ENCODE measurements at regions not wholly inside any gene's neighbourhood (a gene's known extent, or its start where the extent isn't known, plus 50 kb on each side); places are given as distances from the start of the nearest gene placed in this dataset.

DNA sequence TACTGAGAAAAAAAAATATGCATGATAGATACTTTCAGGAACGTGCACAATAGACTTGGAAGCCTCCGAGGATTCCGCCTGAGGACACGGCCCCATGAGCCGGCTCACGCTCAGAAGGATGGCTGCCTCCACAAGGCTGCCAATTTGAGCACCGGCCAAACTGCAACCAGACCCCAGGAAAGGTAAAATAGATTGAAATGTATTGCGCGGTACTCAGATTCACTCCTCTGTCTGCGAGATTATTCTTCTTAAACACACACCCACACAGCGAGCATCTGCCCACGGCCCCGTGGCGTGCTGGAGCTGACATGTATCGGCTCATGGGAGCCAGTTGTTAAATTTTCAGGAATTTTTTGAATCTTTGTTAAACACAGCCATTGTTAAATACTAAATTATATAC, 653.2 kb upstream of the MKI67 start:
- DNase-seq = no peak

DNA sequence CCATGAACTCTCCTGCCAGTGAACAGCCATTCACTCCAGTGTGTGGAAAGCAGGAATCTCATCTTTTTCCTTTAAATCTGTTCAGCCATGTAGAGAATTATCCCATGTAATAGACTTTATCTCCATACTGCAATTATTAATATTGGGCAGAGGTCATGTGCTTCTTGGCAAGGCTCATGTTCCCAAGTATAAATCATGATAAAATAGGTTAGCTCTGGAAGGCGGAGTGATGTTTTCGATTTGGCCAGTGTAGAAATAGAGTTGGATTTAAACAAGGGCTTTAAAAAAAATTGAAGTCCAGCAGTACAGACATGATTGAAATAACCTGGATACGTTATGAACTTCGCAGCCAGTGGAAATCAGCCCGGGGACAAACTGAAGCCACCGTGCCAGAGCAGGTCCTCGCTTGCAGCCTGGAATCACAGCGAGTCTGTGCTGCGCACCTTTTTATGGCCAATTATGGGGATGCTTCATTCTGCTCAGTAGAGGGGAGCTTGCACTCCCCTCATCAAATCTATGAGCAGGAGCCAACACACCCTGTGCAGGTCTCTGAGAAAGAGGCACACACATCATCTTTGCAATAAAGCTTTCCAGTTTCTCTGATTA, 654.0 kb upstream of the MKI67 start:
- no peak for DNase-seq

DNA sequence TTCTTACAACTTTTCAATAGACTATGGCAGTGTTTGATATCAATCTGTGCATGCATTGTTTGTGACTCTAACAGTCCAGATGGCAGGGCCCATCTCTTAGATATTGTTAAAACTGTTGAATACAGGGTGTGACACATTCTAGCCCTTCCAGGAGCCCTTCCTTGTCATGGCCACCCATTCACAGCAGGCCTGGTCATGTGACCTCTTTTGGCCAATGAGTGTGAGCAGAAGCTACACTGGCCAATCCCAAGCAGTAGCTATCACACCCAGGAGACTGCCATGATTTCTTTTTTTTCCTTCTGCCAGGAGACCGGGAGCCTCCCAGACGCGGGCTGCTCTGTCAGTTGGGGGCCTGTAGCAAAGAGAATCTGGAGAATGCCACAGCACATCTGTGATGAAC, 655.4 kb upstream of the MKI67 start:
- no peak for DNase-seq

DNA sequence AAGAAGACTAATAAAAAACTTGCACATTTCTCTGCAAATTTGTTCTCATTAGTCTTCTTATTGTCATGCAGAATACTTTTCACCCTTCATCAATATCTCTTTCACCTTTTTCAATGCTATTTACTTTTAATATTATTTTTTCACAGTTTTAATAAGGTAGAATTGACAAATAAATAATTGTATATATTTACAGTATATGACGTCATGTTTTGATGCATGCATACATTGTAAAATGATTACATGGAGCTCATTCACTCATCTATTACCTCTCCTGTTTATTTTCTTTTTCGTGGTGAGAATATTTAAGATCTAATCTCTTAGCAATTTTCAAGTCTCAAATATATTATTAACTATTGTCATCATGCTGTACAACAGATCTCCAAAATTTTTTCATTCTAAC, 658.2 kb upstream of the MKI67 start:
- DNase-seq = no peak

DNA sequence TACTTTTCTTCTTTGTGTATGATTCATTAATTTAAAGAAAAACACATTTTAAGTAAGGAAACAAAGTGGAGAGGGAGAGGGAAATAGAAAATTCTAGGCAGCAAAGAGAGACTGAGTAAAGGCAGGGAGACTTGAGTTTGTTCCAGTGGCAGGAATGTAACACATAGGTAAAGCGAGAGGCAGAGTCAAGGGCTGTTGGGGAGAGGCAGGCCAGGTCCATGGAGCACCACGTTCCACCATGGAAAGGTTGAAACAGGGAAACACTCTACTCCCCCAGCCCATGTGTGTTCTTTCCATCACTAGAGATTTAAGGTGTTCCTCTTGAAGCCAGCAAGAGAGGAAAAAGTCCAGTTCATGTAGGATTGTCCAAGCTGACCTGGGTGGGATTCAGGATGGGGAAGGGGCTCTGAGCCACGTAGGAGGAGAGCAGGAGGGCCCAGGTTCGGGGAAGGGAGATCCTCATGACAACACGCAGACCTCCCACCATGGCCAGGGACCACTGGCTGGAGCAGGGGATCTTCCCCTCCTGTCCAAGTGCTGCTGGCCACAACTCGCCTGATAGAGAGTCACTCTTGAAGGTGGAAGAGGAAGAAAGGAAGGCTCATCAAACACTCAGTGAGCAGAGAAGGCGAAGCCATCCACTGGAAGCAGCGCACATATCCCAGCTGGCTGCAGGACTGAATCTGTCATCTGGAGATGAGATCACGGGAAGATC, 666.4 kb upstream of the MKI67 start:
- DNase-seq = no peak

DNA sequence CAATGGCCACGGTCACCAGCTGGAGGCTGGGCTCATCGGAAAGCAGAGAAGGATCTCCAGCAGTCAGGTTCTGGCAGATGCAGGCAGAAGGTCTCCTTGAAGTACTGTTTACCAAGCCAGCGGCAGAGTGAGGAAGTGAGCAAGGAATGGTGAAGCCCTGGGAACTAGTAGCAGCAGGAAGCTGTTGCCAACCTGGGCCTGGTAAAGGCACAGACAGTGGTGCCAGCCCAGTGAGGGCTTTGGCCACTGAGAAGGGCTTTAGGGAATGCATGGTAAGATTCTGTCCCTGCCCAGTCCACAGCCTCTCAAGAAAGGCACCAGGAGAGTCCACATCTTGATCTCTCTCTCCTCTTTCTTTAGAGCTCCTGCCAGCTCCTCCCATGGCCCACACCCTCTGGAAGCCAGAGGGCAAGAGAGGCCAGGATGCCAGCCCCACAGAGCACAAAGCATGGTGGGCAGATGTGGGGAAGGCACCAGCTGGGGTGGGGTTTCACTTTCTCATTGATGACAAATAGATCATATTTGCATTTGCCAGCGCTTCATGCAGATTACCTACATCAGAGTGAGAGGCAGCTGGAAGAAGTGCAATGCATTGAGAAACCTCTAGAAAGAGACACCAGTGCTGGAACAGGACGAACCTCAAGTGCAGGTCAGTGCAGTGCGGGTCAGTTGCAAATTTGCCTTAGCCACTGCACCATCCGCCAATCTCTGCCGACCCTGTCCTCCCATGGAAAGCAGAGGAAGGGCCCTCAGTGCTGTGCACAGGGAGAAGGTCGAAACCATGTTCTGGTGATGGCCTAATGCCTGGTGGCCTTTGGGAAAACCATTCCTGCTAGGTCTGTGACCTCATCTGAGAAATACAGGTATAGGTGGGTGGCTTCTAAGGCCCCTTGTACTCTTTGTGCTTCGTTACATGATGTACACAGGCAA, 667.8 kb upstream of the MKI67 start:
- no peak for DNase-seq

DNA sequence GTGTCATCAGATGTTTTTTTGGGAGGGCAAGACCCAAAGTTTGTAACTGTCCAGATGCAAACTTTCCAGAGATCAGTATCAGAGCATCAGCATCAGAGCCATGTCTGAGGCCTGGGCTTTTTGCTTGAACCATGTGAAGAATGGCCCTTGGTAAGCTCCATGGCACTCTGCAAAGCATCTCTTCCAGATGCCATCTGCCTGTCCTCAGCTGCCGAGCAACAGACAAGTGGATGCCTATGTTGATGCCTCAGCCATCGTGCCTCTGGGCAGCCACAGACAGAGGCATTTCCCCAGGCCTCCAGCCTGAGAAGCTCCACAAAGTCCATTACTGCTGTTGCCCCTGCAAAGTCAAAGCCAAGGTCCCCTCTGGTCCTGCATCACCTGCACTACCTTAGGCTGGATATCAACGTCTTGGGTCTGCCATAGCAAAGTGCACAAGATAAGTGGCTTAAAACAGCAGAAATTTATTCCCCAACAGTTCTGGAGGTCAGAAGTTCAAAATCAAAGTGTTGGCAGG, 670.2 kb upstream of the MKI67 start:
- DNase-seq = no peak

DNA sequence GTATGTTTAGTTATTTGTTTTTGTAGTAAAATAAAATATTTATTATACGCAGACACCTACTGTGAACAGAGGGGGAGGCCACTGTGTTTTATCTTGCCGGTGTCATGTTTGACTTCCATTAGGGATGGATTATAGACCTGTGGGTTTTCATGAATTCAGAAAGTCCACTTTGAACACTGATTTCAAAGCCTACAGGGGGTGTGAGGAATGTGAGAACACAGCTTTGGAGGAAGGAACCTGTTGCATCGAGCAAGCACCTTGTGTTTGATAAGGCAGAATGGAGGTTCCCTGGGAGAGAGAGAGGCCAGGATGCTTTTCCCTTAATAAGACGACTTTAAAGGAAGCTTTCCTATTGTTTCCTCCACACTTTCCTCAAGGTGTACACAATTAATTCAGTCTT, 665.0 kb upstream of the MGMT start:
- DNase-seq = no peak

DNA sequence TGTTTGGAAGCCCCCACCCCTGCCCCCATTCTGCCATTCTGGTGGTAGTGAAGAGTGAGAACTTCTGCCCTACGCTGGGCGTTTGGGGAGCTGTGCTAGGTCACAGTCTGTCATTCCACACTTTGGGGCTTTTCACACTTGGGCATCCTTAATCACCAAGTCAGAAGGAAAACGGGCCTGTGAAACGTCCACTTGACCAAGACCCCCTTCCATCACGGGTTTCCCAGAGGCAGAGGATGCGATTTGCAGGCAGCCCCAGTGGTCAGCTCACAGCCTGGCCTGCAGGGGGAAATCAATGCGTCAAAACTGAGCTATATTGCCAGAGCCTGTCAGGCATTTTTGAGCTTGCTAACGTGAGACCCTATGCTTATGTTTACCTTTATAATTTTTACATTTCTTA, 663.3 kb upstream of the MGMT start:
- DNase-seq = no peak

DNA sequence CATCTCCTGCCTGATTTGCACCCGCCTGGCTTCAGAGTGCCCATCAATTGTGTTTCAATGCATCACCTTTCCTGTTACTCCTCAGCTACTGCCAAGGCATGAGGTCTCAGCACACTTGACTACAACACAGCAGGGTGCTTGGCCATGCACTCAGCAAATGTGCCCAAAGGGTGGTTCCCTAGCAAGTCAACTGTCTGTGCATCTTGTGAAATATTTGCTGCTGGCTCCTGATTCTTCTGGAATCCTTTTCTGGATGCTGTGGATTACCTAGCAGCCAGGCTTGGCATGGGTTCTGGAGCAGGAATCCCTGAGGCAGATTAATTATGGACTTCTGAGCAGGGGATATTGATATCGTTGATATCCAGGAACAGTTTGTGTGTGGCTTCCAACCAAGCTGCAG, 662.6 kb upstream of the MGMT start:
- DNase-seq = no peak

DNA sequence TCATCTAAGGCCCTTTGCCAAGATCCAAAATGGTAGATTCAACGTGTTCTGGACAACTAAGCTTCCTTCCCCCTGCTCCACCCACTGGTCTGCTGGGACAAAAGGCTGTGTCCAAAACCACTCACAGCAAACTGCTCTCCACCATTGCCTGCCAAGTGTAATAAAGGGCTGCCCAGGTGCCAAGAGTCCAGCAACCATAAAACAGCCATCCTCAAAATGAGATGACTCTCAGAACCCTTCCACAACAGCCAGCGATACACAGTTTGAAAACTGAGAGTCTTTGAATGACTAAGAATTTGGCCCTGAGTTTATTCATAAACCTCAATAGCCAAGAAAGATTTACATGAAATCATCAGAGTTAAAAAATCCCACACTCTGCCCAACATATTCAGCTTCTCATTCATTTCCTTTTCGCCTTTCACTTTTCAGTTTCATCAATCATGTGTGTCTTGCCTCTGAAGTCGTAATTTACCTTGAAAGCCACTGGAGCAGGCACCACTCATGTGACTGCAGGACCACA, 658.1 kb upstream of the MGMT start:
- no peak for DNase-seq

DNA sequence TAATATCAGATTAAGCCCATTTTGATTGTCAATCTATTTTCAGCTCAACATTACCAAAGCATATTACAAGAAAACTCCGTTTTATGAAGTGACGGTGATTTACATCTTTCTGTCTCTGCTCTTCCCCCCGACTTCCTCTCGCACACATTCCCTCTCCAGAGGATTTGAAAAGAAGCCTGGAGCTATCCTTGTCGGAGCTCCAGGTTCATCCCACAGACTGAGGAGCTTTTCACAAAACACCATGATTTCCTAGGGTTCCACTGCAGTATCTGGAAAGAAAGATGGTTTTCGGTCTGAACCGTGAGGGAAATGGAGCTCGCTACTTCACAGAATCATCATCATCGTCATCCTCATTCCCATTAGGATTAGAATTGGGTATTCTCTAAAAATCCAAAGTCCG, 655.5 kb upstream of the MGMT start:
- DNase-seq = no peak

DNA sequence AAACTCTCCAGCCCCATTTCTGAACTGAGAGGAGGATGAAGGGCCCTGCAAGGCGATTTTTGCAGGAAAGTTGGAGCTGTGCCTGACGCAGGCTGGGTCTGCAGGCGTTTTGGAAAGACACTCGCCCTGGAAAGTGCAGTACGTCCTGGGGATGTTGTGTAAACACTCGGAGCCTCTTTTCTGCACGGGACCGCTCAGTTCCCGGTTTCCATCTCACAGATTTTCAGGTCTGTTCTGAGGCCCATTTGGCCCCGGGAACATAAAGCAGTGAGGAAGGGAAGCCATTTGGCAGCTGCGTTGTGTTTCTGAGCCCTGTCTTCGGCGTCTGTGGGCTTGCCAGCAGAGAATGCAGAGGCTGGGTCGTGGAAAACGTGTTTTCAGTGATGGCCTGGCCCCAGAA, 655.0 kb upstream of the MGMT start:
- DNase-seq = no peak

DNA sequence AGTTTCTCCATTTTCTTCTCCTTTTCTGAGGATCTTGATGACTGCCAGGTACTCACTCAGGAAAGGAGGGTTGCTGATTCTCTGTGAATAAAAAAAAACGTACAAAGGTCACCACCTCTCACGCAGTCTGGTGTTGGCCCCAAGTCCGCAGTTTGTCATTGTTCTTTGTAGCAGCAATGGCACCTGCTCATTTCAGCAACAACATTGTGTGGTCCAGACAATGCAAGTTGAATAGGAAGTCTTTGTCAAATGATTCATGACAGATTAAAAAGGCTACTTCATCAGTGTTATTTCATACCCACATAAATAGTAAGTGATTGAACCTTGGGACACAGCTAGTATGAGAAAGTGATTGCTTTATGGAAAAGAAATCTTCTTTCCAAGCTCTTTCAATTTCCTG, 653.5 kb upstream of the MGMT start:
- DNase-seq = no peak

DNA sequence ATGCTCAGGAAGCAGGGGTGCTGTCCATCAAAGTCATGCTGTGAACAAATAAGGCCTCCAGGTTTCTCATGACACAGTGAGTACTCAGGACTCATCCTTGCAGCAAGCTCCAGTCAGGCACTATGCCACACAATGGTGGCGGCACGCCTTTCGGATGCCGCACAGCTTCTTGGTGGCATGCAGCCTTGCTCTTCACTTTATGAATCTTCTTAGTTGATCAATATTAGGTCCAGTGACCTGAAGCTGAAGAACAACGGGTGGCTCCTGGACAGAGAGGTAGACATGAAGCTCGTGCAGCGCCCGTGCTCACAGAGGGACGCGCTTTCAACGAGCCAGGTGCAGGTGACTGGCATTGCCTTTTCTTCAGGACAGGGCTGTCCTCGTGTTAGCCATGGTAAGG, 653.0 kb upstream of the MGMT start:
- DNase-seq = no peak

DNA sequence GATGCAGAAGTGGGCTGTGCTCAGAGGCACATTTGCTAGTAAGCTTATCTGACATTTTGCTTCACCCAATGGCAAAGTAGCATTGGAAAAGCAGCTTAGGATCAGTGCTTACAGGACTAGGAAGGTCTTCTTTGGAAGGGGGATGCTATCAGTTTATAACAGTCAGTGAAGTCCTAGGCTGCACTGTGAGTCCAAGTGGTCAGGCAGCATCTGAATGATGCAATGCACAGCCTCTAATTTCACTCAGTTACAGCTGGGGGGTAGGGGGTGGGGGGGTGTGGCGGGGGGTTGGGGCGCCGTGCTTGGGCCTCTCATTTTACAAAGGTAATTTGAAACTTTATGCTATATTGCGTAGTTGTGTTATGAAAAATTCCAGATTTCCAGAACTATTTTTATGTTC, 652.3 kb upstream of the MGMT start:
- no peak for DNase-seq

DNA sequence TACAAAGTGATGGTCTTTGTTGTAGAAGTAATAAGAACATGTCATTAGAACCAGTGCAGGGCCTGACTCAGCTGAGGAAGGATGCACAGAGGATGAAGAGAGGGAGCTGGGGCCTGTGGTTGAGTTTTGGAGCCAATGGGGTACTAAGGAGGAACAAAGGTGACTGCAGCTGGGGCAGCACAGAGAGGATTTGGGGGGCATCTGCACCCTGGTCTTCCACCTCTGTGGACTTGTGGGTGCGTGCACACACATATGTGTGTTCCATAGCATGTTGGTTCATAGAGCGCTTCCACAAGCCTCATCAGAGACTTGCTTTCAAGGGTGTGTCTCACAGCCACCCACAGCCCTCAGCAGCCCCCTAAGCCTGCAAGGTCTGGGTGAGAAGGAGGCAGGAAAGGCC, 650.3 kb upstream of the MGMT start:
- no peak for DNase-seq

DNA sequence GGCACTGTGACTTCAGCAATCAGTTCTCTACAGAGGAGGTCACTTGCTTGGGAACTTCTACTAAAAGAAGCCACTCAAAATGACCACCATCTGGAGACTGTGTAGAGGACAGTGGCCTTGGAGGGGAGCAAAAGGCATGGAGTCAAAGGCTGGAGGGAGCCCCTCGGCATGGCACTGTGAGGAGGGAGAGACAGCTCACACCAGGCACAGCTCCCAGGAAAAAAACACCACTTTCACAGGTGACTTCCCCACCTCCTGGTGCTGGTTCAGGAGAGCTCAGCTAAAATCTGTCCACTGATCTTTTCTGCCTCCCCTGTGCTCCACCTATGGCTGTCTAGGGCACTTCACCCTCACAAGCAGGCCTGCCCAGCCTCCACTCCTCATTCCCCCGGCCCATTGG, 649.4 kb upstream of the MGMT start:
- DNase-seq = no peak

DNA sequence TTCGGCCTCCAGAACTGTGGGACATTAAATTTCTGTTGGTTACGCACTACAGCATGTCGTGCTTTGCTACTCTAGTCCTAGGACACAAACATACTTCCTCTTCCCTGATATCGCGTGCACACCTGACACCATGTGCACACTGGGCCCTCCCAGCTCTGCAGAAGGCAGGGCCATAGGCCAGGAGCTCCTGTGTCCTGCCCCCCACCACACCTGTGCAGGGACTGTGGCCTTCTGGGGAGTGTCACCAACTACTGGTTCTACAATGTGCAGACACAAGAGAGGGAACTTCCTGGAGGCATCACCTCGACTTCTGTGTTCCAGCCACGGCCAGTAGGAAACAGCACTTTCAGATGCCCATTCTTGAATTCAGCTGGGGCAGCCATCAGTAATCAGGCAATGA, 646.4 kb upstream of the MGMT start:
- no peak for DNase-seq

DNA sequence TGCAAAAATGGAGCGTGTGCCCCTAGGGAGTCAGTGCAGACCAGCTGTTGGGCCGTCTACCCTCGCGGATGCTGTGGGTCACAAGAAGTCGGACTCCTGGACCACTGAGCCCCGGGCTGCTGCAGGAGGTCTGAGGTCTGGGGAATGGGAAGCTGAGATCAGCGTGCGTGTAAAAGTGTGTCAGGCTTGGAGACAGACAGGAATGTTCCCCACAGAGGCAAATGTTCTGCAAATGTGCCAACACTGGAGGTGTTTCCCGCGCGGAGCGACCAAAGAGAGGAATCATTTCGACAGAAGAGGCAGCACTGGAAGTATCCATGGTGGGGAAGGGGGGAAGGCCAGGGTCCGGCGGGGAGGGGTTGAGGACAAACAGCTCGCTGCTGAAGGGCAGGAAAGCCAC, 643.8 kb upstream of the MGMT start:
- DNase-seq = no peak

DNA sequence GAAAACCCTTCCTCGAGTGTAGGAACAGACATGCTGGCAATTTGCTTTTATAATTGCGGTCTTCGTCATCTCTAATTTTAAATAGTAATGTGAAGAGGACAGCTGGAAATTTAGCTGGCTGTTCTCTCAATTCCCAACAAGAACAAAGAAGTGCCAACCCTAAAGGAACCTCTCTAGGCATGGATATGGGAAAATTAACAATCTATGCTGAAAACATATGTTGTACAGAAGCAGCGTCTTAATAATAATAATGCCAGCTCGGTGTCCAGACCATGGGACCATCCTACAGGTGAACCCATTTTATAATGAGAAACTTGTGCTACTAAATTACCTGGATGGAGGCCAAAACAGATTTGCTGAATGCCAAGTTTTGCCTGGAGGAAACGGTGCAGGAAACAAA, 641.4 kb upstream of the MGMT start:
- peak; percentile 31 for DNase-seq

DNA sequence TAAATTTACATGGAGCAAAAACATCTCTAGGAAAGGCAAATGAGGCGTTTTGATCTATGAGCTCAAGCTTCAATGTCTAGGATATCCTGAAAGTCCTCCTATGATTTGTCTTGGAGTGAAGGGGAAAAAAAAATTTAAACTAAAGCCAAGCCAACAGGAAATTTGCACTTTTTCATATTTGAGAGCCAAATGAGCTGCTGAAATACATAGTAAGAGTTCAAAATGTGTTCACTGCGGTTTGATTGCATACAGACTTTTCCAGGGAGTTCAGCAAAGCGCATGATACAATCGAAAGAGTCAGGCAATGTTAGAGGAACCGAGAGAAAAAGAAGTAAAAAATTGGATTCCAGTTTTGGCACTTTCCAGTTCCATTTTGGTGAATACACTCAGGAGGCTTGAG, 633.4 kb upstream of the MGMT start:
- no peak for DNase-seq

DNA sequence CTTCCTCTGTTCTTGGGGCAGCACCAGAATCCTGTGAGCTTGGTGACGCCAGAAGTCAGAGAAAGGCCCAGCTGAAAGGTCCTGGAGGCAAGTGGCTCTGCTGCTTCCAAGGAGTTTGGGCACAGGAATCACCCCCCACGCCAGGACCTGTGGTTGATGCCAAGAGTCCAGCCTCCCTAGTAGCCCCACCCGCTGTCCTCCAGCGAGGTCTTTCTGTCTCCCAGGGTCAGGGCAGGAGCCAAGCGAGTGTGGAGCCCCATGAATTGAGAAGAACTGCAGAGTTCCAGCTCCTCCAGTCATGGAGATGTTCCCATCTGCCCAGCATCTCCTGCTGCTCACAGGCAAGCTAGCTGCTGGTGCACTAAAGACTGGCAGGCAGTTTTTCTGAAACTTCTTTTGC, 631.7 kb upstream of the MGMT start:
- no peak for DNase-seq

DNA sequence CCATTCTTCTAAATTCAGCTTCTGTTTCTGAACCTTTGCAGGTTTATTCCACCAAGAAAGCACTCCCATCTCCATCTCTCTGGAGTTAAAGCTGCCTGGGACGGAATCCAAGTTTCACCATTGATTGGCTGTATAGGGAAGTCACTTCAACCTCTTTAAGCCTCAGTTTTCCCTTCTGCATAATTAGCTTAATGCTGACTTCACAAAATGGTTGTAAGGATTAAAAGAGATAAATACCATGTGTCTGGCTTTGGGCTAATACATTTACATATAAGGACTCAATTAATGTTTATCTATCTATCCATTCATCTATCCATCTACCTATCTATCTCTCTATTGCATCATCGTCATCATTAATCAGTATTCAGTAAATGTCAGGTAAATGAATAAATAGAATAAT, 629.6 kb upstream of the MGMT start:
- DNase-seq = no peak

Measured in NCI-H1105 (cell line).